Hematopoietic multipotent progenitor cell treated with erythropoietin and hydrocortisone succinate and interleukin-3 and kit ligand, for 8 days (in vitro differentiated cells): ENCODE measurements at regions not wholly inside any gene's neighbourhood (a gene's known extent, or its start where the extent isn't known, plus 50 kb on each side); places are given as distances from the start of the nearest gene placed in this dataset.
A peak's percentile ranks its signal among the peaks of the same experiment; 100 is the strongest.
"Not testable (repeated sequence)": the region's sequence is repeated elsewhere in the genome, so short reads cannot be mapped to it uniquely, and the experiment has no call there.

Experiments
- DNase-seq: peaks from one replicate; pipeline ENCODE4 v3.0.0-alpha.2; 2015

GRCh38 chr6:109253366-109253765 lies 128.9 kb downstream of the CD164 start:
- no peak for DNase-seq

GRCh38 chr6:109252261-109253041 lies 129.8 kb downstream of the CD164 start:
- no peak for DNase-seq

GRCh38 chr6:109251839-109252238 lies 130.4 kb downstream of the CD164 start:
- peak; percentile 77 for DNase-seq

- DNase-seq, result not testable (repeated sequence)
These were observed 131.6 kb downstream of the CD164 start for GRCh38 chr6:109250544-109251156.

- no peak for DNase-seq
These were observed 138.1 kb downstream of the CD164 start for GRCh38 chr6:109243863-109244825.

- no peak for DNase-seq
These were observed 139.3 kb downstream of the CD164 start for GRCh38 chr6:109242925-109243324.

GRCh38 chr6:109242029-109242428 lies 140.2 kb downstream of the CD164 start:
- no peak for DNase-seq

- no peak for DNase-seq
These were observed 141.1 kb downstream of the CD164 start for GRCh38 chr6:109241199-109241598.

GRCh38 chr6:109240370-109241084 lies 141.7 kb downstream of the CD164 start:
- no peak for DNase-seq

GRCh38 chr6:109239651-109240321 lies 142.5 kb downstream of the CD164 start:
- peak; percentile 16 for DNase-seq

GRCh38 chr6:109239160-109239559 lies 143.1 kb downstream of the CD164 start:
- no peak for DNase-seq

- DNase-seq, result no peak
These were observed 143.1 kb downstream of the CEP57L1 start for GRCh38 chr6:109238396-109238795.

GRCh38 chr6:109237986-109238329 lies 142.7 kb downstream of the CEP57L1 start:
- DNase-seq, result no peak

GRCh38 chr6:109237077-109237985 lies 142.0 kb downstream of the CEP57L1 start:
- peak; percentile 87 for DNase-seq

- peak; percentile 88 for DNase-seq
These were observed 141.1 kb downstream of the CEP57L1 start for GRCh38 chr6:109236115-109237076.

- no peak for DNase-seq
These were observed 140.3 kb downstream of the CEP57L1 start for GRCh38 chr6:109235481-109236038.

- no peak for DNase-seq
These were observed 135.1 kb downstream of the CEP57L1 start for GRCh38 chr6:109230453-109230852.

- DNase-seq, result peak; percentile 65
These were observed 134.2 kb downstream of the CEP57L1 start for GRCh38 chr6:109229536-109229935.

GRCh38 chr6:109227646-109228045 lies 132.3 kb downstream of the CEP57L1 start:
- no peak for DNase-seq
